ENCODE measurements at regions not wholly inside any gene's neighbourhood (a gene's known extent, or its start where the extent isn't known, plus 50 kb on each side); places are given as distances from the start of the nearest gene placed in this dataset.

- H3K79me2 ChIP-seq (ENCODE audit: control insufficient read depth, insufficient read depth, low read length): no peaks in the 10 kb centered on the region
- H3K9ac ChIP-seq (replicated peaks; ENCODE audit: extremely low read depth, insufficient read depth, low read length): no peak overlapping the region
- H3K4me2 ChIP-seq (ENCODE audit: insufficient read depth, low read length): no peak overlapping the region
- no peaks in the 10 kb centered on the region for H3K9me1 ChIP-seq (replicated peaks; ENCODE audit: control insufficient read depth, extremely low read depth, insufficient read depth, low read length)
- no peaks in the 10 kb centered on the region for H3K9me3 ChIP-seq (replicated peaks; ENCODE audit: control insufficient read depth, insufficient read depth, low read length)
- DNase-seq (ENCODE audit: low read depth, low spot score) (no peak), FAIRE-seq (no peak)
- no peaks in the 10 kb centered on the region for H3K4me1 ChIP-seq (ENCODE audit: control insufficient read depth, extremely low read depth, insufficient read depth, low read length)
- TF ChIP-seq GATA2 (IDR thresholded peaks at IDR 0.05; ENCODE audit: insufficient read depth, insufficient read length, low read depth, low read length) (no peak), CTCF (IDR thresholded peaks at IDR 0.05; ENCODE audit: extremely low read depth in 1 of 2, insufficient read depth in 1 of 2, low read depth in 1 of 2, low read length in 2 of 2) (no peak), POLR2A (IDR thresholded peaks at IDR 0.05; ENCODE audit: low read depth, low read length) (no peak), JUN (IDR thresholded peaks at IDR 0.05; ENCODE audit: borderline replicate concordance, insufficient read depth, insufficient read length, low read depth) (no peak), POLR2AphosphoS5 (IDR thresholded peaks at IDR 0.05; ENCODE audit: insufficient read depth, low read depth, low read length) (no peak), MYC (IDR thresholded peaks at IDR 0.05; ENCODE audit: low read depth, low read length) (no peak), EZH2 (IDR thresholded peaks at IDR 0.05; ENCODE audit: borderline replicate concordance, low read depth, low read length, severe bottlenecking) (no peak), MAX (IDR thresholded peaks at IDR 0.05; ENCODE audit: insufficient read depth, insufficient read length) (no peak), FOS (IDR thresholded peaks at IDR 0.05; ENCODE audit: borderline replicate concordance, insufficient read depth, low read length) (no peak)
- peaks cover 0 to 1% of the 10 kb centered on the region in 2 experiments for H3K27me3 ChIP-seq (ENCODE audit: control insufficient read depth in 2 of 2, insufficient read depth in 2 of 2, low read length in 2 of 2)
- dilution Hi-C loops (cut with MboI; ENCODE audit: extremely low pct_ligation_motif_present, low sequenced_read_pairs): no loop called here
- no peak overlapping the region for H3K4me3 ChIP-seq (replicated peaks in 1 of 3; ENCODE audit: insufficient read depth in 1 of 3, low read depth in 1 of 3, low read length in 3 of 3)
- intact Hi-C loops (cut with micrococcal nuclease): no loop called here
- H4K20me1 ChIP-seq (replicated peaks; ENCODE audit: control insufficient read depth, extremely low read depth, insufficient read depth, low read length): no peaks in the 10 kb centered on the region
- no TSS peak for BruUV-seq (replicated peaks)
- no peaks in the 10 kb centered on the region for H3K36me3 ChIP-seq (ENCODE audit: control insufficient read depth in 2 of 2, extremely low read depth in 1 of 2, insufficient read depth in 2 of 2, low read length in 2 of 2)
- CTCF ChIA-PET: no interaction called here
- POLR2A ChIA-PET: no interaction called here
- no peak overlapping the region for H3K27ac ChIP-seq (ENCODE audit: insufficient read depth, low read depth, low read length)
- no peak overlapping the region for H2AFZ ChIP-seq (ENCODE audit: low read depth, low read length)
Observed at GRCh38 chr1:96020378-96020777, 701.2 kb upstream of the PTBP2 start.

Data from endothelial cell of umbilical vein (primary cell).